ENCODE measurements at regions not wholly inside any gene's neighbourhood (a gene's known extent, or its start where the extent isn't known, plus 50 kb on each side); places are given as distances from the start of the nearest gene placed in this dataset.

- TF ChIP-seq CTCF (IDR thresholded peaks at IDR 0.05; ENCODE audit: insufficient read depth, low read length): no peak
- no peak for TF ChIP-seq GABPA (IDR thresholded peaks at IDR 0.05; ENCODE audit: low read depth)
- no peak for TF ChIP-seq POLR2AphosphoS5 (IDR thresholded peaks at IDR 0.05; ENCODE audit: low read depth)
- no peak for TF ChIP-seq SPI1 (IDR thresholded peaks at IDR 0.05; ENCODE audit: borderline replicate concordance, low read depth)
- no peak for TF ChIP-seq REST (IDR thresholded peaks at IDR 0.05; ENCODE audit: insufficient replicate concordance, low read depth)
Measured at GRCh38 chr6:88376768-88377387, 210.7 kb upstream of the CNR1 start.
